HG02938 (cell line): ENCODE measurements at regions not wholly inside any gene's neighbourhood (a gene's known extent, or its start where the extent isn't known, plus 50 kb on each side); places are given as distances from the start of the nearest gene placed in this dataset.
"Not testable (repeated sequence)": the region's sequence is repeated elsewhere in the genome, so short reads cannot be mapped to it uniquely, and the experiment has no call there.

Experiments used
- ATAC-seq: cut with Tn5 transposase; IDR thresholded peaks from one replicate; pipeline ENCODE4 v1.9.1; 2021; ENCODE audit warnings: mild to moderate bottlenecking, moderate library complexity; ENCODE audit not compliant: unreplicated experiment

GRCh38 chr20:53727239-53727638 is 133.6 kb upstream of the ZNF217 start:
- ATAC-seq, result not testable (repeated sequence)

DNA sequence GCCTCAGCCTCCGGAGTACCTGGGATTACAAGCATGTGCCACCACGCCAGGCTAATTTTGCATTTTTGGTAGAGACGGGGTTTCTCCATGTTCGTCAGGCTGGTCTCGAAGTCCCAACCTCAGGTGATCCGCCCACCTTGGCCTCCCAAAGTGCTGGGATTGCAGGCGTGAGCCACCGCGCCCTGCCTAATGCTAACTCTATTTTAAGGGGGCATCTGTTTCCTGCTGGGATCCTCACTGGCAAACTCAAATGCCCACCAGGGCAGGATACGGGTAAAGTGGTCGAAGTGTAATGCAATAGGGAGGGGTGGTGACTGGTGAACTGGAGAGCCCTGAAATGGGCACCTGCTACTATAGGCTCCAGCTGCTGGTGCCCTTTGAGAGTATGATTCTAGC is 131.9 kb upstream of the ZNF217 start:
- ATAC-seq, result no peak

GRCh38 chr20:53723621-53724020 is 130.0 kb upstream of the ZNF217 start:
- ATAC-seq, result no peak

DNA sequence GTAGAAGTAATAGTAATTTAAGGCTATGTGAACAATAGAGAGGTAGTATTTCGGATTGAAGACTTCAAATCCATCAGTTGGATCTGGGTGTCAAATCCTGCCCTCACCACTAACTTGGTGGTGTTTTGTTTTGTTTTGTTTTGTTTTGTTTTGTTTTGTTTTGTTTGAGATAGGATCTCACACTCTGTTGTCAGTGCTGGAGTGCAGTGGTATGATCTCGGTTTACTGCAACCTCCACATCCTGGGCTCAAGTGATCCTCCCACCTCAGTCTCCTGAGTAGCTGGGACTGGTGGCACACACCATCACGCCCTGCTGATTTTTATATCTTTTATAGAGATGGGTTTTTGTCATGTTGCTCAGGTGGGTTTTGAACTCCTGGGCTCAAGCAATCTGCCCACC is 129.4 kb upstream of the ZNF217 start:
- no peak for ATAC-seq

DNA sequence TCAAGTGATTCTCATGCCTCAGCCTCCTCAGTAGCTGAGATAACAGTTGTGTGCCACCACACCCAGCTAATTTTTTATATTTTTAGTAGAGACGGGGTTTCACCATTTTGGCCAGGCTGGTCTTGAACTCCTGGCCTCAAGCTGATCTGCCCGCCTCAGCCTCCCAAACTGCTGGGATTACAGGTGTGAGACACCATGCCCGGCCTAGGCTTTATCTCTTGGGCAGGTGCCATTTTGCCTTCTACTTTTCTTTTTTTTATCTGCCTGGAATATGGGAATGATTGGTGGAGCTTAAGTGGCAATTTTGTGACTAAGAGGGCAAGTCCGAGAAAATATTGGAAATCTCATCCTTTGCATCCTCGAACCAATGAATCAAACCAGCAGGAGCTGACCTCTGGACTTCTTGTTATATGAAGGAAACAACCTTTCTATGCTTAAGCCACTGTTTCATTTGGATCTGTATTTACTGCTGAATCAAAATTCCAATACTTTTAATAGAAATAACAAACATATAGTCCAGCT is 128.9 kb upstream of the ZNF217 start:
- ATAC-seq, result no peak

DNA sequence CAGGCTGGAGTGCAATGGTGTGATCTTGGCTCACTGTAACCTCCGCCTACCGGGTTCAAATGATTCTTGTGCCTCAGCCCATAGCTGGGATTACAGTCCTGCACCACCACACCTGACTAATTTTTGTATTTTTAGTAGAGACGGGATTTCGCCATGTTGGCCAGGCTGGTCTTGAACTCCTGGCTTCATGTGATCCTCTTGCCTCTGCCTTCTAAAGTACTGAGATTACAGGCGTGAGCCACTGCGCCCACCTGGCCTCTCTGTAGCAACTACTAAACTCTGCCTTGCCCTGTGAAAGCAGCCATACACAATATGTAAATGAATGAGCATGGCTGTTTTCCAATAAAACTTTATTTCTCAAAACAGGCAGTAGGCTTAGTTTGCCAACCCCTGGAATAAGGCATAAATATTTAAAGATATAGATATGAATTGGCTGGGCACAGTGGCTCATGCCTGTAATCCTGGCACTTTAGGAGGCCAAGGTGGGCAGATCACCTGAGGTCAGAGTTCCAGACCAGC is 127.9 kb upstream of the ZNF217 start:
- ATAC-seq, result not testable (repeated sequence)

DNA sequence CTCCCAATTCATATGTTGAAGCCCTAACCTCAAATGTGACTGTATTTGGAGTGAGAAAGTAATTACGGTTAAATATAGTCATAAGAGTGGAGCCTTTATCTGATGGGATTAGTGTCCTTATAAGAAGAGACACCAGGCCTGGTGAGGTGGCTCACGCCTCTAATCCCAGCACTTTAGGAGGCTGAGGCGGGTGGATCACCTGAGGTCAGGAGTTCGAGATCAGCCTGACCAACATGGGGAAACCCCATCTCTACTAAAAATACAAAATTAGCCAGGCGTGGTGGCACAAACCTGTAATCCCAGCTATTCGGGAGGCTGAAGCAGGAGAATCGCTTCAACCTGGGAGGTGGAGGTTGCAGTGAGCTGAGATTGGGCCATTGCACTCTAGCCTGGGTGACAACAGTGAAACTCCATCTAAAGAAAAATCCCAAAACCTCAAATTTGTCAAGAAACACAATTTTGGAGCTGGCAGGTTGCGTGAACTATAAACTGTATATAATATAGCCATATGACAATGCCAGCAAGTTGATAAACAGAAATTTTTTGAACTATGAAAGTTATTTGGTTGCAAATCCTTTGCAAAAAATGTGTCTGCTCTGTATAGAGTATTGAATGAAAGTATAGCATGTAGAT is 125.6 kb upstream of the ZNF217 start:
- not testable (repeated sequence) for ATAC-seq

DNA sequence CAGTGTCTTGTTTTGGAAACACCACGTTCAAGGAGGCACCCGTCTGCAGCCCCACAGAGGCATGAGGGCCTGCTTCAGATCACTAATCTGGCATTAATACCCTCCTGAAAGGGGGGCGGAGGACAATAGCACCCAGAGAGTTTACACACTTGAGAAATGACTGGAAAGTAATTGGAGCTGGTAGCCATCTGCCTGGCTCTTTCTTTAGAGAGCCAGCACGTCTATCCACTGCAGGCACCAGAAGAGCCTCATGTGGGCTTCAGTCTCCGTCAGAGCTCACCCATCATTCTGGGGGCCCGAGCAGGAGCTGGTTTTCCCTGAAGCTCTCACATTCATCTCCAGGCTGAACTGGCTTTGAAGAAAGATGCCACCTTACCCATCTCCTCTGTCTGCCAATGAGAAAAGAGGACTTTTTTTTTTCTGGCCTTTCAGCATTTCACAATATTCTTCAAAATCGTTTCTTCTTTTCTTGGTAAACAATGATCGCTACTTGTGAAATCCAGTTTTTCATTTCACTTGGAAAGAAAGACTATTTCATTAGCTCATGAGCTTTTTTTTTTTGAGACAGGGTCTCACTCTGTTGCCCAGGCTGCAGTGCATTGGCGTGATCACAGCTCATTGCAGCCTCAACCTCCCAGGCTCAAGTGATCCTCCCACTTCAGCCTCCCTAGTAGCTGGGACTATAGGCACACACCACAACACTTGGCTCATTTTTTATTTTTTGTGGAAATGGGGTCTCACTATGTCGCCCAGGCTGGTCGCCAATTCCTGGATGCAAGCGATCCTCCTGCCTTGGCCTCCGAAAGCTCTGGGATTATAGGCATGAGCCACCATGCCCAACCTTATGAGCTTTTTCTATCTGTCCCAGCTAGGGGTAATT is 124.7 kb upstream of the ZNF217 start:
- ATAC-seq, result no peak

GRCh38 chr20:53716395-53716794 is 122.8 kb upstream of the ZNF217 start:
- ATAC-seq, result no peak

DNA sequence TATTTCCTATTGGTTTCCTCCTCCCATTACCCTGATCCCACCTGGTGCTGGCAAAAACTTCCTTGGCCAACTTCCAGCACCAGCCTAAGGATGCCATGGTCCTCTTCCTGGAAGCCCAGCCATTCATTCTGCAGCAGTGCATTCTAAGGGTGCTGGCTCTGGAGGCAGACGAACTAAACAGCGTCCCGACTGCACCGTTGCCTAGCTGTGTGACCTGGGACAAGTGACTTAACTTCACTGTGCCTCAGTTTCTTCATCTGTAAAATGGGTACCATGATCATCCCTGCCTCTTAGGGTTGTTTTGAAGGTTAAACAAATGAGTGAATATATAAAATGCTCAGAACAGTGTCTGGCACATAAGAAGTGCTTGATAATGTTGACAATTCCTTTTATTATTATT is 120.9 kb upstream of the ZNF217 start:
- ATAC-seq, result no peak

DNA sequence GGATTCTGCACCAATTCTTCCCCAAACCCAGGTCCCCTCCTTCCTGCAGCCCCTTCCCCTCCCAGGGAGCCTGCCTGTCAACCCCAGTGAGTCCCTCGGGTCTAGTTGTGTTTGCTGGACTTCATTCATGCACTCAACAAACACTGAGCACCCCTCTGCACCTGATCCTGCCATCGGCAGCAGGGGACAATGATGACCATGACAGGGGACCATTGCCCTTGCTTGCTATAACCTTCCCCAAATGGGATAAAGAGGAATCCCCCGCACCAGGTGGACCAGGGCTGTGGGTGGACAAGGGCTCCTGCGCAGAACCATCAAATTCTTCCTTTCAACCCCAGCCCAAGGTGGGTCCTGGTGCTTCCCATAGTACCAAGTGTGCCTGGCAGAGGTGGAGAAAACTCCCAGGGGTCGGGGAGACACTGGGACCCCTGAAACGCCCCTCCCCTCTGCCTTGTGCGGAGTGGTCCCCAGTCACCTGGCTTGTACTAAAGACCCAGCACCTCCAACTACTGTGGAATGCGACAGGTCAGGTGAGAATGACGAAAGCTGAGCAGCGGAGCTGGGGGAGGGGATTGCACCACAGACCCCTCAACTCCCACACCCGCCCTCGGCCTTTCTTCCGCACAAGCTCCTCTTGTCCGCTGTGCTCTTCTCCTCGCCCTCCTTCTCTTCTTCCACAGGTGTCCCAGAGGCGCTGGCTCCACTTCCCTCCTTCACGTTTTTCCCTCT is 119.9 kb upstream of the ZNF217 start:
- ATAC-seq, result no peak

DNA sequence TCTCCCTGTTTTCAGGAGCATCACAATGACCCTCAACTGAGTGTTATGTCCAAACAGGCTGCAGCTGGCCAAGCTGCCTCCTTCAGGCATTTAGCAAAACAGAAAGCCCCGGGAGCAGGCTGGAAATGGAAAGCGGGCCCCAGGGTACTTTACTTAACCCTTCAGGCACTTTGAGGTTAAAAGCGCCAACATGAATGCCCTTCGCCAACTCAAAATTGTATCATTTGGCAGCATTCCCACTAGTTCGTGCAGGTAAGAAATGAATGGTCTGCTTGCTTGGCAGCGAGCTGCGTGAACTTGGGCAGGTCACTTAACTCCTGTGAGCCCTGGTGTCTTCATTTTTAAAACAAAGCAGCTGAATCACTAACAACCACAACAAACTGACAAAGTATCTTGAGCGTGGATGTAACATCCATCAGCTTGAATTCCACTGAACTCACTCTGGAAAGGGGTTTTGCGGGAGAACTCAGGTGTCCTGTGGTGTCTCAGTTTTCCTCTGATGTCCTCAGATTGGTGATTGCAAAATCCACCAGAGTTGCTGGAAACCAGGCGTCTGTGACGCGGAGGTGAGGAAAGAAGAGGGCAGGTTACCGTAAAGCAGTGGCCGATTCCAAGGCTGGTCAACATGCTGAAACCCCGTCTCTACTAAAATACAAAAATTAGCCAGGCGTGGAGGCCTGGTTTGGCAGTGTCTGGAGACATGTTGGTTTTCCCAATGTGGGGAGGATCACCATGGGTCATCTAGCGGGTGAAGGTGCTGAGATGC is 118.8 kb upstream of the ZNF217 start:
- ATAC-seq, result no peak

DNA sequence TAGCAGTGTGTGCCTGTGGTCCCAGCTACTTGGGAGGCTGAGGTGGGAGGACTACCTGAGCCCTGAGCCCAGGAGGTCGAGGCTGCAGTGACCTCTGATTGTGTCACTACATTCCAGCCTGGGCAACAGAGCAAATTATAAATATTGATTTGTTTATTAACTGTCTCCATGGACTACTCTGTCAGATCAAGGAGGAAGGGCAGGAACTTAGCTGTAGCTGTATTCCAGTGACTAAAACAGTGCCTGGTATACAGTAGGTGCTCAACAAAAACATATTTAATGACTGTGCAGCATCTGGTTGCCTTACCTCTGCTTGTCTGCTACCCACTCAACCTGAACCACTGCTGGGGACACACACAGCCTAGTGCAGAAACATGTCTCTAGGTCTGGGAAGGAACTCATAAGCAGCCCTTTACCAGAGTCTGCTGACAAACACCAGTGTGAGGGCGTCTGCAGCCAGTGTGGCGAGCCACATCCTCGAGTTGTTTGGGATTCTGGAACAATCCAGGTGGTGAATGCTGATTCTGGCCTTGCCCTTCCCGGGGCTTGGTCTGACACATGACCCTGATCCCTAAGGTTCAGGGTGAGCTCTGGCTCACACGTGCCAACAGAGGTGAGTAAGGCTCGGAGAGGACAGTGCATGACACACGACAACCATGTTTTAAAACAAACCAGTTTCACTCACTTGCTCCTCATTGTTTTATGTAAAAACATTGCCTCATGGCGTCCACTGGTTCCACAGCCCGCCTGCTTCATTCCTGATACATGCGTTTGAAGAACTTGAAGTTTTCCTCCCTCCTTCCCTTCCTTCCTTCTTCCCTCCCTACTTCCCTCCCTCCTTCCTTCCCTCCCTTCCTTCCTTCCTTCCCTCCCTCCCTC is 117.9 kb upstream of the ZNF217 start:
- ATAC-seq, result no peak

- ATAC-seq, result peak; percentile 48
Observed at GRCh38 chr20:53708129-53708968, 114.7 kb upstream of the ZNF217 start.

- peak; percentile 18 for ATAC-seq
Observed at GRCh38 chr20:53707371-53708055, 113.9 kb upstream of the ZNF217 start.

GRCh38 chr20:53706466-53707370 is 113.1 kb upstream of the ZNF217 start:
- ATAC-seq, result no peak

- no peak for ATAC-seq
Observed at GRCh38 chr20:53706008-53706465, 112.4 kb upstream of the ZNF217 start.
